K562 (cell line): ENCODE measurements at regions not wholly inside any gene's neighbourhood (a gene's known extent, or its start where the extent isn't known, plus 50 kb on each side); places are given as distances from the start of the nearest gene placed in this dataset.

Experiments
- ATAC-seq: fragments of 200-7000 bp; cut with Tn5 transposase; 3 replicates; pipeline ENCODE4 v1.9.1; 2020; ENCODE audit warnings: moderate library complexity
- BruUV-seq: library from RNA; stranded (reverse); fragments of 400-500 nt; replicated peaks from 2 replicates; lab custom pipeline; 2021; lab: Mats Ljungman, UMichigan
- CTCF ChIA-PET: fragments of 300-600 bp; formaldehyde crosslinking; extraction: SDS; loops from one replicate; lab custom pipeline; 2021; ENCODE audit warnings: low intra/inter-chr PET ratio; lab: Yijun Ruan, JAX
- POLR2A ChIA-PET: fragments of 300-600, 350-650 bp; sonication (Branson Sonifier 250); formaldehyde crosslinking; extraction: SDS; loops from one replicate; lab custom pipeline; 2021; ENCODE audit warnings: antibody characterized with exemption, inconsistent platforms; lab: Yijun Ruan, JAX
- DNase-seq, 4 experiments: peaks; one replicate each; pipeline versions ENCODE4 v3.0.0 to v3.0.0-alpha.2; 2011 to 2018; ENCODE audit warnings: low spot score in 3 of 4, mixed read lengths in 3 of 4; ENCODE audit errors: extremely low read depth in 1 of 4
- FAIRE-seq: peaks from 2 replicates; lab custom pipeline; 2011; peaks lifted over from hg19 to GRCh38; lab: Jason Lieb, UNC
- H2AFZ ChIP-seq: 2 replicates; pipeline ENCODE4 v1.6.0; 2011; ENCODE audit warnings: low read depth, low read length, control low read depth, inconsistent platforms
- H3K27ac ChIP-seq: fragments of 200-600 bp; 3 replicates; pipeline ENCODE4 v1.8.0; 2011; ENCODE audit warnings: low read depth, mild to moderate bottlenecking, control low read depth, inconsistent platforms, low read length, moderate library complexity, mixed read lengths; ENCODE audit errors: extremely low read depth
- H3K27me3 ChIP-seq, 2 experiments: fragments of 300-600 bp in 1 of 2; 2 replicates in 1 of 2; 3 replicates in 1 of 2; pipeline versions ENCODE4 v1.6.0 to v1.8.0; 2011; ENCODE audit warnings: inconsistent platforms in 2 of 2, low read length in 2 of 2, mild to moderate bottlenecking in 1 of 2, mixed read lengths in 1 of 2, moderate library complexity in 1 of 2; ENCODE audit not compliant: control insufficient read depth in 2 of 2, insufficient read depth in 2 of 2
- H3K36me3 ChIP-seq: fragments of 300-600 bp; 3 replicates; pipeline ENCODE4 v1.8.0; 2011; ENCODE audit warnings: mild to moderate bottlenecking, low read length, inconsistent platforms; ENCODE audit not compliant: control insufficient read depth, insufficient read depth
- H3K4me1 ChIP-seq, 2 experiments: fragments of 200-600 bp in 1 of 2; replicated peaks in 1 of 2; 2 replicates in 1 of 2; 3 replicates in 1 of 2; pipeline versions ENCODE4 v1.5.1 to v1.8.0; 2011; ENCODE audit warnings: inconsistent platforms in 2 of 2, low read length in 2 of 2, mild to moderate bottlenecking in 1 of 2, mixed read lengths in 1 of 2, moderate library complexity in 1 of 2; ENCODE audit not compliant: control insufficient read depth in 2 of 2, insufficient read depth in 2 of 2
- H3K4me2 ChIP-seq: 2 replicates; pipeline ENCODE4 v1.6.1; 2011; ENCODE audit warnings: low read length, control low read depth, inconsistent platforms, mixed read lengths; ENCODE audit not compliant: insufficient read depth
- H3K4me3 ChIP-seq: fragments of 200-600 bp; sonication (generic), shearing (Covaris generic); 2 replicates; pipeline ENCODE4 v1.5.1; 2016; ENCODE audit warnings: control low read depth, inconsistent platforms
- H3K79me2 ChIP-seq: fragments of 200-600 bp; 3 replicates; pipeline ENCODE4 v1.8.0; 2011; ENCODE audit warnings: low read length, inconsistent platforms; ENCODE audit not compliant: control insufficient read depth, insufficient read depth
- H3K9ac ChIP-seq, 2 experiments: 2 replicates each; pipeline versions ENCODE4 v1.6.0 to v1.6.1; 2011; ENCODE audit warnings: low read depth in 2 of 2, low read length in 2 of 2, control low read depth in 1 of 2, inconsistent platforms in 1 of 2, mild to moderate bottlenecking in 1 of 2, mixed read lengths in 1 of 2; ENCODE audit not compliant: insufficient read depth in 1 of 2
- H3K9me1 ChIP-seq: one replicate; pipeline ENCODE4 v1.6.0; 2011; ENCODE audit warnings: inconsistent platforms, mild to moderate bottlenecking, low read length, moderate library complexity; ENCODE audit not compliant: control insufficient read depth, insufficient read depth
- H3K9me3 ChIP-seq: replicated peaks from 2 replicates; pipeline ENCODE4 v1.5.1; 2011; ENCODE audit warnings: low read depth, low read length, inconsistent platforms; ENCODE audit not compliant: control insufficient read depth, insufficient read depth
- H4K20me1 ChIP-seq: replicated peaks from 2 replicates; pipeline ENCODE4 v1.6.1; 2011; ENCODE audit warnings: low read length, inconsistent platforms, mixed read lengths; ENCODE audit not compliant: control insufficient read depth, insufficient read depth
- DIDO1 ChIP-seq: fragments of 450-650 bp; IDR thresholded peaks from 2 replicates; pipeline ENCODE4 v1.6.1; 2016; ENCODE audit warnings: low read depth, missing biosample characterization, missing genetic modification characterization
- ILF3 ChIP-seq: fragments of 450-650 bp; IDR thresholded peaks from 2 replicates; pipeline ENCODE4 v1.6.1; 2018; ENCODE audit warnings: antibody characterized with exemption, mild to moderate bottlenecking, moderate library complexity, borderline replicate concordance
- RFX7 ChIP-seq: fragments of 250-450 bp; sonication (Bioruptor Pico); IDR thresholded peaks from 2 replicates; pipeline ENCODE4 v1.5.1; 2021; ENCODE audit warnings: mild to moderate bottlenecking
- SAFB2 ChIP-seq: fragments of 200-400 bp; formaldehyde crosslinking; IDR thresholded peaks from 2 replicates; pipeline ENCODE4 v1.6.1; 2018; ENCODE audit warnings: borderline replicate concordance, low read length, low read depth, moderate library complexity; ENCODE audit not compliant: severe bottlenecking
- SLC30A9 ChIP-seq: fragments of 250-450 bp; sonication (Bioruptor Pico); IDR thresholded peaks from 2 replicates; pipeline ENCODE4 v1.8.0; 2022; ENCODE audit warnings: mild to moderate bottlenecking, moderate library complexity
- SNRNP70 ChIP-seq: fragments of 200-400 bp; formaldehyde crosslinking; optimal IDR thresholded peaks from 2 replicates; pipeline ENCODE3; 2017; ENCODE audit warnings: low read depth, low read length
- TBL1XR1 ChIP-seq, 2 experiments: IDR thresholded peaks; 2 replicates each; pipeline ENCODE4 v1.6.1; 2012; ENCODE audit warnings: improper control_type of control experiment in 2 of 2, low read length in 2 of 2, mild to moderate bottlenecking in 1 of 2
- ZBTB2 ChIP-seq: fragments of 450-650 bp; IDR thresholded peaks from 2 replicates; pipeline ENCODE4 v1.6.1; 2016; ENCODE audit warnings: antibody characterized with exemption
- WGBS: fragments of 100-300 bp; shearing (Covaris generic); methylation state at CpG from one replicate; pipeline ENCODE4 v1.1.6; 2016; ENCODE audit warnings: low coverage, mixed read lengths; ENCODE audit not compliant: insufficient coverage; ENCODE audit errors: missing lambda C conversion rate; 5-methylcytosine and 5-hydroxymethylcytosine counted together
- in situ Hi-C: fragments of 300-500 bp; cut with MboI; formaldehyde crosslinking; loops from 4 replicates; pipeline ENCODE4 v1.15.0; 2018; ENCODE audit warnings: inconsistent platforms, mixed read lengths
- intact Hi-C: fragments of 100-400 bp; cut with micrococcal nuclease; formaldehyde crosslinking; loops from 2 replicates; pipeline ENCODE4 v1.14.2; 2022
- TF ChIP-seq, protein P1 (sequence below): IDR thresholded peaks from 2 replicates; pipeline ENCODE4 v1.6.1; 2016; ENCODE audit warnings: missing genetic modification characterization, missing compliant biosample characterization
- TF ChIP-seq, protein P2 (sequence below), 2 experiments: fragments of 450-650 bp; formaldehyde crosslinking in 1 of 2; IDR thresholded peaks; 2 replicates each; pipeline versions ENCODE4 v1.4.0 to v1.6.1; 2014 to 2020; ENCODE audit warnings: mild to moderate bottlenecking in 2 of 2, borderline replicate concordance in 1 of 2, low read depth in 1 of 2
- TF ChIP-seq, protein P3 (sequence below): fragments of 450-650 bp; conservative IDR thresholded peaks from 2 replicates; pipeline ENCODE4 v1.6.1; 2016; ENCODE audit warnings: missing genetic modification characterization, low read depth, mild to moderate bottlenecking, missing compliant biosample characterization, moderate library complexity

- H3K9me3 ChIP-seq = no peaks in the 10 kb centered on the region
- no peaks in the 10 kb centered on the region for H3K79me2 ChIP-seq
- H3K27ac ChIP-seq = no peak overlapping the region
- H3K4me3 ChIP-seq = no peak overlapping the region
- H3K9ac ChIP-seq = no peak overlapping the region
- in situ Hi-C loops (no loop called here), intact Hi-C loops (no loop called here)
- no TSS peak for BruUV-seq
- H3K4me1 ChIP-seq = no peaks in the 10 kb centered on the region
- H3K36me3 ChIP-seq = no peaks in the 10 kb centered on the region
- no peak overlapping the region for H2AFZ ChIP-seq
- no peaks in the 10 kb centered on the region for H3K27me3 ChIP-seq
- ChIA-PET CTCF (no interaction called here), POLR2A (no interaction called here)
- no peak overlapping the region for H3K4me2 ChIP-seq
- no peaks in the 10 kb centered on the region for H4K20me1 ChIP-seq
- DNase-seq = no peak
- ATAC-seq = no peak
- no peaks in the 10 kb centered on the region for H3K9me1 ChIP-seq
- FAIRE-seq = no peak
- 0% methylated on average over 2 of the region's 2 CpGs for WGBS
- TF ChIP-seq SLC30A9 (CRISPR knock-in tag) (no peak), ZBTB2 (no peak), ILF3 (no peak), RFX7 (CRISPR knock-in tag) (no peak), DIDO1 (tag) (no peak), TBL1XR1 (IDR thresholded peaks at IDR 0.05; ENCODE audit: low read length in 2 of 2) (no peak), SAFB2 (no peak), SNRNP70 (no peak)
- TF ChIP-seq, protein P1, sequence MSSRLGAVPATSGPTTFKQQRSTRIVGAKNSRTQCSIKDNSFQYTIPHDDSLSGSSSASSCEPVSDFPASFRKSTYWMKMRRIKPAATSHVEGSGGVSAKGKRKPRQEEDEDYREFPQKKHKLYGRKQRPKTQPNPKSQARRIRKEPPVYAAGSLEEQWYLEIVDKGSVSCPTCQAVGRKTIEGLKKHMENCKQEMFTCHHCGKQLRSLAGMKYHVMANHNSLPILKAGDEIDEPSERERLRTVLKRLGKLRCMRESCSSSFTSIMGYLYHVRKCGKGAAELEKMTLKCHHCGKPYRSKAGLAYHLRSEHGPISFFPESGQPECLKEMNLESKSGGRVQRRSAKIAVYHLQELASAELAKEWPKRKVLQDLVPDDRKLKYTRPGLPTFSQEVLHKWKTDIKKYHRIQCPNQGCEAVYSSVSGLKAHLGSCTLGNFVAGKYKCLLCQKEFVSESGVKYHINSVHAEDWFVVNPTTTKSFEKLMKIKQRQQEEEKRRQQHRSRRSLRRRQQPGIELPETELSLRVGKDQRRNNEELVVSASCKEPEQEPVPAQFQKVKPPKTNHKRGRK (tag) = no peak
- TF ChIP-seq, protein P2, sequence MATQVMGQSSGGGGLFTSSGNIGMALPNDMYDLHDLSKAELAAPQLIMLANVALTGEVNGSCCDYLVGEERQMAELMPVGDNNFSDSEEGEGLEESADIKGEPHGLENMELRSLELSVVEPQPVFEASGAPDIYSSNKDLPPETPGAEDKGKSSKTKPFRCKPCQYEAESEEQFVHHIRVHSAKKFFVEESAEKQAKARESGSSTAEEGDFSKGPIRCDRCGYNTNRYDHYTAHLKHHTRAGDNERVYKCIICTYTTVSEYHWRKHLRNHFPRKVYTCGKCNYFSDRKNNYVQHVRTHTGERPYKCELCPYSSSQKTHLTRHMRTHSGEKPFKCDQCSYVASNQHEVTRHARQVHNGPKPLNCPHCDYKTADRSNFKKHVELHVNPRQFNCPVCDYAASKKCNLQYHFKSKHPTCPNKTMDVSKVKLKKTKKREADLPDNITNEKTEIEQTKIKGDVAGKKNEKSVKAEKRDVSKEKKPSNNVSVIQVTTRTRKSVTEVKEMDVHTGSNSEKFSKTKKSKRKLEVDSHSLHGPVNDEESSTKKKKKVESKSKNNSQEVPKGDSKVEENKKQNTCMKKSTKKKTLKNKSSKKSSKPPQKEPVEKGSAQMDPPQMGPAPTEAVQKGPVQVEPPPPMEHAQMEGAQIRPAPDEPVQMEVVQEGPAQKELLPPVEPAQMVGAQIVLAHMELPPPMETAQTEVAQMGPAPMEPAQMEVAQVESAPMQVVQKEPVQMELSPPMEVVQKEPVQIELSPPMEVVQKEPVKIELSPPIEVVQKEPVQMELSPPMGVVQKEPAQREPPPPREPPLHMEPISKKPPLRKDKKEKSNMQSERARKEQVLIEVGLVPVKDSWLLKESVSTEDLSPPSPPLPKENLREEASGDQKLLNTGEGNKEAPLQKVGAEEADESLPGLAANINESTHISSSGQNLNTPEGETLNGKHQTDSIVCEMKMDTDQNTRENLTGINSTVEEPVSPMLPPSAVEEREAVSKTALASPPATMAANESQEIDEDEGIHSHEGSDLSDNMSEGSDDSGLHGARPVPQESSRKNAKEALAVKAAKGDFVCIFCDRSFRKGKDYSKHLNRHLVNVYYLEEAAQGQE (IDR thresholded peaks at IDR 0.05; ENCODE audit: borderline replicate concordance) = no peak
- TF ChIP-seq, protein P2 (CRISPR knock-in tag; IDR thresholded peaks at IDR 0.05; ENCODE audit: low read depth) = no peak
- TF ChIP-seq, protein P3, sequence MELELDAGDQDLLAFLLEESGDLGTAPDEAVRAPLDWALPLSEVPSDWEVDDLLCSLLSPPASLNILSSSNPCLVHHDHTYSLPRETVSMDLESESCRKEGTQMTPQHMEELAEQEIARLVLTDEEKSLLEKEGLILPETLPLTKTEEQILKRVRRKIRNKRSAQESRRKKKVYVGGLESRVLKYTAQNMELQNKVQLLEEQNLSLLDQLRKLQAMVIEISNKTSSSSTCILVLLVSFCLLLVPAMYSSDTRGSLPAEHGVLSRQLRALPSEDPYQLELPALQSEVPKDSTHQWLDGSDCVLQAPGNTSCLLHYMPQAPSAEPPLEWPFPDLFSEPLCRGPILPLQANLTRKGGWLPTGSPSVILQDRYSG (tag) = no peak
Measured at GRCh38 chr1:199733125-199733524, 294.4 kb upstream of the NR5A2 start.
